Panc1 (cell line): ENCODE measurements at regions not wholly inside any gene's neighbourhood (a gene's known extent, or its start where the extent isn't known, plus 50 kb on each side); places are given as distances from the start of the nearest gene placed in this dataset.

Source experiments
- ATAC-seq: fragments of 200-7000 bp; cut with Tn5 transposase; 2 replicates; pipeline ENCODE4 v1.9.1; 2020; ENCODE audit warnings: mild to moderate bottlenecking, moderate library complexity
- BruUV-seq: library from RNA; stranded (reverse); fragments of 400-500 nt; replicated peaks from 2 replicates; lab custom pipeline; 2021; lab: Mats Ljungman, UMichigan
- CTCF ChIA-PET: fragments of 300-600 bp; sonication (Branson Sonifier 250); formaldehyde crosslinking; loops from one replicate; lab custom pipeline; 2022; ENCODE audit warnings: antibody characterized with exemption; lab: Charles Lee
- POLR2A ChIA-PET: fragments of 300-600 bp; sonication (Branson Sonifier 250); formaldehyde crosslinking; loops from one replicate; lab custom pipeline; 2022; ENCODE audit warnings: antibody characterized with exemption; lab: Charles Lee
- DNase-seq: peaks from one replicate; pipeline ENCODE4 v3.0.0-alpha.2; 2010; ENCODE audit warnings: low read depth, low spot score
- H3K27ac ChIP-seq: 2 replicates; pipeline ENCODE4 v1.5.1; 2011; ENCODE audit warnings: mild to moderate bottlenecking, low read length, inconsistent platforms
- H3K27me3 ChIP-seq: fragments of 200-500 bp; sonication (Bioruptor generic); 2 replicates; pipeline ENCODE4 v1.6.0; 2014; ENCODE audit warnings: low read length, inconsistent platforms; ENCODE audit not compliant: control insufficient read depth, insufficient read depth
- H3K36me3 ChIP-seq: fragments of 200-500 bp; sonication (Bioruptor generic); 2 replicates; pipeline ENCODE4 v1.5.1; 2014; ENCODE audit warnings: inconsistent platforms, mild to moderate bottlenecking, low read length, moderate library complexity; ENCODE audit not compliant: control insufficient read depth, insufficient read depth
- H3K4me1 ChIP-seq: 2 replicates; pipeline ENCODE4 v1.5.1; 2011; ENCODE audit warnings: inconsistent platforms, mild to moderate bottlenecking, low read length, moderate library complexity; ENCODE audit not compliant: control insufficient read depth, insufficient read depth
- H3K4me3 ChIP-seq, 2 experiments: 2 replicates each; pipeline ENCODE4 v1.5.1; 2011 to 2012; ENCODE audit warnings: low read depth in 2 of 2, low read length in 2 of 2, mild to moderate bottlenecking in 2 of 2, inconsistent platforms in 1 of 2, moderate library complexity in 1 of 2
- H3K9me3 ChIP-seq: fragments of 200-500 bp; sonication (Bioruptor generic); 2 replicates; pipeline ENCODE4 v1.5.1; 2014; ENCODE audit warnings: low read depth, mild to moderate bottlenecking, inconsistent platforms, low read length, moderate library complexity; ENCODE audit not compliant: control insufficient read depth, insufficient read depth
- POLR2AphosphoS5 ChIP-seq: IDR thresholded peaks from 2 replicates; pipeline ENCODE4 v1.6.1; 2012; ENCODE audit warnings: mild to moderate bottlenecking, low read depth, low read length, moderate library complexity
- SIN3A ChIP-seq: IDR thresholded peaks from 2 replicates; pipeline ENCODE4 v1.6.1; 2012; ENCODE audit warnings: low read depth, mild to moderate bottlenecking, low read length, moderate library complexity, borderline replicate concordance; ENCODE audit not compliant: insufficient read depth
- TCF7L2 ChIP-seq: IDR thresholded peaks from 2 replicates; pipeline ENCODE4 v1.6.1; 2011; ENCODE audit warnings: mild to moderate bottlenecking, low read depth, low read length, inconsistent platforms
- in situ Hi-C: cut with HindIII; loops from 2 replicates; pipeline ENCODE4 v1.10.0; 2016; ENCODE audit warnings: low sequenced_read_pairs, low pct_unique_long_range_greater_than_20kb
- intact Hi-C: fragments of 100-400 bp; cut with micrococcal nuclease; formaldehyde crosslinking; loops from one replicate; pipeline ENCODE4 v1.10.0; 2022; ENCODE audit not compliant: unreplicated experiment
- TF ChIP-seq, protein P1 (sequence below), 2 experiments: IDR thresholded peaks; 2 replicates each; pipeline ENCODE4 v1.6.1; 2011 to 2012; ENCODE audit warnings: low read depth in 2 of 2, control low read depth in 1 of 2, low read length in 1 of 2, mild to moderate bottlenecking in 1 of 2, moderate library complexity in 1 of 2; ENCODE audit not compliant: insufficient read depth in 1 of 2
- TF ChIP-seq, protein P2 (sequence below): fragments of 450-650 bp; IDR thresholded peaks from 2 replicates; pipeline ENCODE4 v1.5.1; 2017; ENCODE audit warnings: mild to moderate bottlenecking

- in situ Hi-C loops = no loop called here
- Histone ChIP-seq H3K4me1 (no peaks in the 10 kb centered on the region), H3K27ac (no peak overlapping the region), H3K4me3 (no peak overlapping the region), H3K9me3 (no peaks in the 10 kb centered on the region), H3K27me3 (no peaks in the 10 kb centered on the region; the same call in 1 of the 2 replicates), H3K36me3 (no peaks in the 10 kb centered on the region)
- TF ChIP-seq SIN3A (no peak), POLR2AphosphoS5 (no peak), TCF7L2 (no peak)
- intact Hi-C loops = no loop called here
- no peak for ATAC-seq
- ChIA-PET CTCF (no interaction called here), POLR2A (no interaction called here)
- no peak for DNase-seq
- BruUV-seq = no TSS peak
These were observed 91.6 kb downstream of the CCT6B start for GRCh38 chr17:34869641-34870040.

DNA sequence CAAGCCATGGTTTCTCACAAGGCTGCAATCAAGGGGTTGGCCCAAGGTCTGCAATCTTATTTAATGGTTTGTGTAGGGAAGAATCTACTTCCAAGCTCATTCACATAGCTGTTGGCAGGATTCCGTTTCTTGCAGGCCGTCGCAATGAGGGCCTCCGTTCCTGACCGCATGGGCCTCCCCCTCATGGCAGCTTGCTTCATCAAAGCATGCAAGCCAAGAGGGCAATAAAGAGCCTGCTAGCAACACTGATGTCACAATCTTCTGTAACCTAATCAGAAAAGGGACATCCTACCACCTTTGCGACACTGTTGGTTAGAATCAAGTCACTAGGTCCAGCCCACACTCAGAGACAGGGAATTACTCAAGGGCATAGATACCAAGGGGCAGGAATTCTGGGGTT, 95.5 kb downstream of the CCT6B start:
- Histone ChIP-seq H3K27ac (no peak overlapping the region), H3K9me3 (no peaks in the 10 kb centered on the region), H3K27me3 (no peaks in the 10 kb centered on the region; the same call in 1 of the 2 replicates), H3K4me1 (no peaks in the 10 kb centered on the region), H3K36me3 (no peaks in the 10 kb centered on the region), H3K4me3 (no peak overlapping the region)
- CTCF ChIA-PET = no interaction called here
- POLR2A ChIA-PET = interaction anchor here (0.7 kb wide), 1 partner anchor 72 kb away, joined by 3 read pairs; no protein-coding TSS in a partner anchor
- no TSS peak for BruUV-seq
- TF ChIP-seq, protein P1, sequence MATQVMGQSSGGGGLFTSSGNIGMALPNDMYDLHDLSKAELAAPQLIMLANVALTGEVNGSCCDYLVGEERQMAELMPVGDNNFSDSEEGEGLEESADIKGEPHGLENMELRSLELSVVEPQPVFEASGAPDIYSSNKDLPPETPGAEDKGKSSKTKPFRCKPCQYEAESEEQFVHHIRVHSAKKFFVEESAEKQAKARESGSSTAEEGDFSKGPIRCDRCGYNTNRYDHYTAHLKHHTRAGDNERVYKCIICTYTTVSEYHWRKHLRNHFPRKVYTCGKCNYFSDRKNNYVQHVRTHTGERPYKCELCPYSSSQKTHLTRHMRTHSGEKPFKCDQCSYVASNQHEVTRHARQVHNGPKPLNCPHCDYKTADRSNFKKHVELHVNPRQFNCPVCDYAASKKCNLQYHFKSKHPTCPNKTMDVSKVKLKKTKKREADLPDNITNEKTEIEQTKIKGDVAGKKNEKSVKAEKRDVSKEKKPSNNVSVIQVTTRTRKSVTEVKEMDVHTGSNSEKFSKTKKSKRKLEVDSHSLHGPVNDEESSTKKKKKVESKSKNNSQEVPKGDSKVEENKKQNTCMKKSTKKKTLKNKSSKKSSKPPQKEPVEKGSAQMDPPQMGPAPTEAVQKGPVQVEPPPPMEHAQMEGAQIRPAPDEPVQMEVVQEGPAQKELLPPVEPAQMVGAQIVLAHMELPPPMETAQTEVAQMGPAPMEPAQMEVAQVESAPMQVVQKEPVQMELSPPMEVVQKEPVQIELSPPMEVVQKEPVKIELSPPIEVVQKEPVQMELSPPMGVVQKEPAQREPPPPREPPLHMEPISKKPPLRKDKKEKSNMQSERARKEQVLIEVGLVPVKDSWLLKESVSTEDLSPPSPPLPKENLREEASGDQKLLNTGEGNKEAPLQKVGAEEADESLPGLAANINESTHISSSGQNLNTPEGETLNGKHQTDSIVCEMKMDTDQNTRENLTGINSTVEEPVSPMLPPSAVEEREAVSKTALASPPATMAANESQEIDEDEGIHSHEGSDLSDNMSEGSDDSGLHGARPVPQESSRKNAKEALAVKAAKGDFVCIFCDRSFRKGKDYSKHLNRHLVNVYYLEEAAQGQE (IDR thresholded peaks at IDR 0.05; ENCODE audit: insufficient read depth in 1 of 2, low read depth in 2 of 2, low read length in 1 of 2) = no peak
- TF ChIP-seq POLR2AphosphoS5 = no peak
- TF ChIP-seq, protein P2, sequence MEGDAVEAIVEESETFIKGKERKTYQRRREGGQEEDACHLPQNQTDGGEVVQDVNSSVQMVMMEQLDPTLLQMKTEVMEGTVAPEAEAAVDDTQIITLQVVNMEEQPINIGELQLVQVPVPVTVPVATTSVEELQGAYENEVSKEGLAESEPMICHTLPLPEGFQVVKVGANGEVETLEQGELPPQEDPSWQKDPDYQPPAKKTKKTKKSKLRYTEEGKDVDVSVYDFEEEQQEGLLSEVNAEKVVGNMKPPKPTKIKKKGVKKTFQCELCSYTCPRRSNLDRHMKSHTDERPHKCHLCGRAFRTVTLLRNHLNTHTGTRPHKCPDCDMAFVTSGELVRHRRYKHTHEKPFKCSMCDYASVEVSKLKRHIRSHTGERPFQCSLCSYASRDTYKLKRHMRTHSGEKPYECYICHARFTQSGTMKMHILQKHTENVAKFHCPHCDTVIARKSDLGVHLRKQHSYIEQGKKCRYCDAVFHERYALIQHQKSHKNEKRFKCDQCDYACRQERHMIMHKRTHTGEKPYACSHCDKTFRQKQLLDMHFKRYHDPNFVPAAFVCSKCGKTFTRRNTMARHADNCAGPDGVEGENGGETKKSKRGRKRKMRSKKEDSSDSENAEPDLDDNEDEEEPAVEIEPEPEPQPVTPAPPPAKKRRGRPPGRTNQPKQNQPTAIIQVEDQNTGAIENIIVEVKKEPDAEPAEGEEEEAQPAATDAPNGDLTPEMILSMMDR = no peak
- no peak for ATAC-seq
- in situ Hi-C loops = no loop called here
- intact Hi-C loops = no loop called here
- no peak for DNase-seq

- Histone ChIP-seq H3K27me3 (peaks cover 4% of the 10 kb centered on the region; the same call in 1 of the 2 replicates), H3K4me1 (no peaks in the 10 kb centered on the region), H3K36me3 (no peaks in the 10 kb centered on the region), H3K4me3 (no peak overlapping the region), H3K27ac (no peak overlapping the region), H3K9me3 (no peaks in the 10 kb centered on the region)
- intact Hi-C loops (no loop called here), in situ Hi-C loops (no loop called here)
- no TSS peak for BruUV-seq
- no peak for DNase-seq
- ATAC-seq = no peak
- ChIA-PET POLR2A (no interaction called here), CTCF (no interaction called here)
- TF ChIP-seq, protein P1 (IDR thresholded peaks at IDR 0.05; ENCODE audit: insufficient read depth in 1 of 2, low read depth in 2 of 2, low read length in 1 of 2) = no peak
- TF ChIP-seq, protein P2 = no peak
- TF ChIP-seq TCF7L2 (no peak), POLR2AphosphoS5 (no peak), SIN3A (no peak)
These were observed 98.9 kb downstream of the CCT6B start for GRCh38 chr17:34862384-34862783.
